D721Med (cell line): ENCODE measurements at regions not wholly inside any gene's neighbourhood (a gene's known extent, or its start where the extent isn't known, plus 50 kb on each side); places are given as distances from the start of the nearest gene placed in this dataset.

Experiments
- DNase-seq: peaks from one replicate; pipeline ENCODE4 v3.0.0; 2011; ENCODE audit warnings: low spot score; ENCODE audit not compliant: insufficient read length
- FAIRE-seq: peaks from 2 replicates; lab custom pipeline; 2011; peaks lifted over from hg19 to GRCh38; lab: Jason Lieb, UNC
- TF ChIP-seq, protein P1 (sequence below): IDR thresholded peaks from 2 replicates; pipeline ENCODE4 v1.5.1; 2012; ENCODE audit warnings: mild to moderate bottlenecking, control low read depth; ENCODE audit not compliant: insufficient read depth; ENCODE audit errors: missing control alignments

DNA sequence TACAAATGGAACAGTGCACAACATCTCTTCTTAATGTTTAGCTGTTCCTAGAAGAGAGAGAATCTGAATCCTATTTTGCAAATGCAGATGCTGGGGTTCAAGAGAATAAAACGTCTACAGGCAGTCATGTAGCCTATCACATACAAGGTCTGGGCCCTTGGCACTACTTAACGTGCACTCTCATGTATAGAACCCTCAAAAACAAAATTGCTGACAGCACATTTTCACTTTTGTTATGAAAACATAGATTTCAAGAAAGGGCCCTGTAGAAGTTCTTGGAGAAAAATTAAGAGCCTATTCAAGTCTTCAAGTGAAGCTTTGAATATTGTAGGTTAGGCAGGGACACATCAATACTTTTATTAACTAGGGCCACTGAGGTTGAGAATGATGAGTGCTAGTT lies 504.3 kb upstream of the FAM98A start:
- DNase-seq (no peak), FAIRE-seq (no peak)
- TF ChIP-seq, protein P1, sequence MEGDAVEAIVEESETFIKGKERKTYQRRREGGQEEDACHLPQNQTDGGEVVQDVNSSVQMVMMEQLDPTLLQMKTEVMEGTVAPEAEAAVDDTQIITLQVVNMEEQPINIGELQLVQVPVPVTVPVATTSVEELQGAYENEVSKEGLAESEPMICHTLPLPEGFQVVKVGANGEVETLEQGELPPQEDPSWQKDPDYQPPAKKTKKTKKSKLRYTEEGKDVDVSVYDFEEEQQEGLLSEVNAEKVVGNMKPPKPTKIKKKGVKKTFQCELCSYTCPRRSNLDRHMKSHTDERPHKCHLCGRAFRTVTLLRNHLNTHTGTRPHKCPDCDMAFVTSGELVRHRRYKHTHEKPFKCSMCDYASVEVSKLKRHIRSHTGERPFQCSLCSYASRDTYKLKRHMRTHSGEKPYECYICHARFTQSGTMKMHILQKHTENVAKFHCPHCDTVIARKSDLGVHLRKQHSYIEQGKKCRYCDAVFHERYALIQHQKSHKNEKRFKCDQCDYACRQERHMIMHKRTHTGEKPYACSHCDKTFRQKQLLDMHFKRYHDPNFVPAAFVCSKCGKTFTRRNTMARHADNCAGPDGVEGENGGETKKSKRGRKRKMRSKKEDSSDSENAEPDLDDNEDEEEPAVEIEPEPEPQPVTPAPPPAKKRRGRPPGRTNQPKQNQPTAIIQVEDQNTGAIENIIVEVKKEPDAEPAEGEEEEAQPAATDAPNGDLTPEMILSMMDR: no peak

DNA sequence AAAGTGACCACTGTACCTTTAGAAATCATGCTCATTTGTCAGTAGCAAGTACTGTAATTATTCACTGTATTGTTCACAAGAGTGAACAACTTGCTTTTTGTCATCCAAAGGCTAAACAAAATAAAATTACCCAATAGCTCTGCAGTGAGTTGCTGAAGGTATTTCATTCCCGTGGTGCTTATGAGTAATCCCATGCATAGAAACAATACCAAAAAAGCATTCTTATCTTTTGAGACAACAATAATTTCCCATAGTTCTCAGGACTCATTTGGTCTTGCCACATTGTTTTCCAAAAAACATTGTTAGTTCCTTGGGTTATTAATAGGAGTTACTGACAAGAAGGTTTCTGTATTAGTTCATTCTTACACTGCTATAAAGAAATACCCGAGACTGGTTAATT lies 503.2 kb upstream of the FAM98A start:
- TF ChIP-seq, protein P1: no peak
- DNase-seq (no peak), FAIRE-seq (no peak)

DNA sequence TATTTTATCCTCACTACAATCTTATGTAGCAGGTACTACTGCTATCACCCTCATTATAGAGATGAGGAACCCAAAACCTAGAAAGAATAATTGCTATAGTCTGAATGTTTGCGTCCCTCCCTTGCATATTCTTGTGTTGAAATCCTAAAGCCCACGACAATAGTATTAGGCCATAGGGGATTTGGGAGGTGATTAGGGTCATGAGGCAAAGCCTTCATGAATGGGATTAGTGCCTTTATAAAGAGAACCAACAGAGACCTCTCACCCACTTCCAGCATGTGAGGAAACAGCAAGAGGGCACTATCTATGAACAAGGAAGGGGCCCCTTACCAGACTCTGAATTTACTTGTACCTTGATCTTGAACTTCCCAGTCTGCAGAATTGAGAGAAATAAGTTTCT lies 500.3 kb upstream of the FAM98A start:
- TF ChIP-seq, protein P1: no peak
- no peak for DNase-seq
- no peak for FAIRE-seq

DNA sequence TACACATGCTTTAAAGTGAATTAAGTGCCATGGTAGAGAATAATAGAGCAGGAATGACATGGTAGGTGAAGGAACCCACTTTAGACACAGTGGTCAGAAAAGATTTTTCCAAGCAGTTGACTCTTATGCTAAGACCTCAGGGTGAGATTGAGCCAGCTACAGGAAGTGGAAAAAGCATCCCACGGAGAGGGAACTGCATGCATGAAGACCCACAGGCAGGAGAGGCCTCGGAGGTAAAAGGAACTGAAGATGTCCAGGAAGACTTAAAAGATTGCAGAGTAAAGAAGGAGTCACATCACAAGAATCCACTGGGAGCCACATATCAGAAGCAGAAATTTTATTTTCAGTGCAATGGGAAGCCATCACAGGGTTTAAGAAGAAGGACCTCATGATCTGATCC lies 499.2 kb upstream of the FAM98A start:
- TF ChIP-seq, protein P1: no peak
- DNase-seq (no peak), FAIRE-seq (no peak)

DNA sequence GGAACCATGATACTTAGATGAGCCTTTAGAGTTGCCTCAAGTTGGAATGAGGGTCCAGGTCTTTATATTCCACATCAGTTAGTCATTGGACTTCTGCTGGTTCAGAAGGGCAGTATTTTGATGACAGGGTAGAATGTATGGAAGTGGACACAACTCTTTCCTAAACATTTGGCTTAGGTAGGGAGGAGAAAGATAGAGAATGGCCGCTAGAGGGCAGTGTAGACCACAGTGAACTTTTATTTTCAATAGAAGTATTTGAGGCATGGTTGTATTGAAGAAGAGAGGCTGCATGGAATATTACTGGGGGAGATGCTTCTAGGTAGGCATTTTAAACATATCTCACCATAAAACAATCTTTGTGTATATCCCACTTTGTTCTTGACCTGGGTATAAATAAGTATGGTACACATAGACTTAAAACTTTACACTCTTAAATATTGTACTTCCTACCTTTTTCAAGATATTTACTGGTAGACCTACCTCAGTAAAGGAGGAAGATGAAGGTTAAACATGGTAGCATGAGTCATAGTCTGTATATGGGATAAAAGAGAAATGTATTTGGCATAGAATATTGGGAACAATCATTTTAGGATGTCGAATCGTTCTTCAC lies 497.6 kb upstream of the FAM98A start:
- no peak for DNase-seq
- TF ChIP-seq, protein P1: peak; percentile 64
- peak; percentile 86 for FAIRE-seq

DNA sequence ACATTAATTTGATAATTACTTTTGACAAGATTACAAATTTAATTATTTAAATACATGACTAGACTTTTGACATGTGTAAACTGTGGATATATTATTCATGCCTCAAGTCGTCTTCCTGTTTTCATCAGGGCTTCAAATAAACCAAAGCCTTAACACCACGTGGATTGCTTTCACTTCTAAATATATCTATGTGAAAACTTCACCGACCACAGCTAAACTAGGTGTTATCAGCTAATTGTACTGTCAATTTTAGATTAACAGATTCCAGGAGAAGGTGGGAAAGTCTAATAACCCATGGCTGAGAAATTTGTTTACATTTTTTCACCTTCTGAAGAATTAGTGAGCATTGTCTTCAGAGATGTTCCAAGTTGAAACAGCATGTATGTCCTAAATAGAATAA lies 494.7 kb upstream of the FAM98A start:
- TF ChIP-seq, protein P1: no peak
- FAIRE-seq: no peak
- DNase-seq: no peak

DNA sequence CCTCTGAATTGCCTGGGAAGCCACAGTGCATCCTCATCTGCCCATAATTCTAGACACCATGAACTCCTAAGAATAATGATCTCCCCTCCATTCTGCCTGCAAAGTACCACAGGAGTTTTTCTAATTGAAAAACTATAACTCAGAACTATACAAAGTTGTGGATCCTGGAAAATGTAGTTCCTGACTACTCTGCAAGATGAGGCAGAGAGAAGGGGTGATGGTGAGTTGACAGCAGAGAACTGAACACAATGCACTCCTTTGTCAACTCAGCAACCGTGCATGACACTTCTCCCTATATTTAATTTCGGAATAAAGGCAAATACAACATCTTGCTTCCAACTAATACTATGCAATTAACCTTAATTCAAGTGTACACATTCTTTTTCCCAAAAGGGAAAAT lies 471.1 kb upstream of the FAM98A start:
- FAIRE-seq (no peak), DNase-seq (no peak)
- TF ChIP-seq, protein P1: no peak
